Caco-2 (cell line): ENCODE measurements at regions not wholly inside any gene's neighbourhood (a gene's known extent, or its start where the extent isn't known, plus 50 kb on each side); places are given as distances from the start of the nearest gene placed in this dataset.

Experiments
- BruUV-seq: library from RNA; stranded (reverse); fragments of 400-500 nt; replicated peaks from 2 replicates; lab custom pipeline; 2021; lab: Mats Ljungman, UMichigan
- CTCF ChIA-PET: fragments of 300-600 bp; sonication (Branson Sonifier 250); formaldehyde crosslinking; loops from one replicate; lab custom pipeline; 2022; ENCODE audit warnings: antibody characterized with exemption; lab: Charles Lee
- POLR2A ChIA-PET: fragments of 300-600 bp; sonication (Branson Sonifier 250); formaldehyde crosslinking; loops from one replicate; lab custom pipeline; 2022; ENCODE audit warnings: antibody characterized with exemption; lab: Charles Lee
- DNase-seq, 2 experiments: peaks; one replicate each; pipeline versions ENCODE4 v3.0.0 to v3.0.0-alpha.2; 2020 to 2022
- H3K27me3 ChIP-seq: replicated peaks from 2 replicates; pipeline ENCODE4 v1.6.0; 2011; ENCODE audit warnings: low read length; ENCODE audit not compliant: control insufficient read depth, insufficient read depth
- H3K36me3 ChIP-seq: 2 replicates; pipeline ENCODE4 v1.5.1; 2011; ENCODE audit warnings: low read length; ENCODE audit not compliant: control insufficient read depth, insufficient read depth
- H3K4me1 ChIP-seq: fragments of 250-450 bp; sonication (Bioruptor Pico); 2 replicates; pipeline ENCODE4 v1.5.1; 2020; ENCODE audit warnings: mild to moderate bottlenecking
- H3K4me3 ChIP-seq: 2 replicates; pipeline ENCODE4 v1.5.1; 2011; ENCODE audit warnings: low read depth, mild to moderate bottlenecking, control low read depth, low read length
- H3K9me3 ChIP-seq: fragments of 250-450 bp; sonication (Bioruptor Pico); 2 replicates; pipeline ENCODE4 v1.5.1; 2020; ENCODE audit warnings: mild to moderate bottlenecking, moderate library complexity
- H3K27ac Mint-ChIP-seq: one replicate; pipeline ENCODE4 v1.8.0; 2022; ENCODE audit warnings: mixed read lengths; ENCODE audit not compliant: unreplicated experiment
- H3K27me3 Mint-ChIP-seq: one replicate; pipeline ENCODE4 v1.8.0; 2022; ENCODE audit warnings: mixed read lengths; ENCODE audit not compliant: insufficient read depth, unreplicated experiment
- H3K36me3 Mint-ChIP-seq: one replicate; pipeline ENCODE4 v1.8.0; 2022; ENCODE audit warnings: mild to moderate bottlenecking, mixed read lengths; ENCODE audit not compliant: insufficient read depth, unreplicated experiment
- H3K4me1 Mint-ChIP-seq: one replicate; pipeline ENCODE4 v1.8.0; 2022; ENCODE audit warnings: low read depth, mixed read lengths; ENCODE audit not compliant: unreplicated experiment
- H3K4me3 Mint-ChIP-seq: one replicate; pipeline ENCODE4 v1.8.0; 2022; ENCODE audit warnings: mild to moderate bottlenecking, moderate library complexity, mixed read lengths; ENCODE audit not compliant: unreplicated experiment
- H3K9me3 Mint-ChIP-seq: one replicate; pipeline ENCODE4 v1.8.0; 2022; ENCODE audit warnings: mixed read lengths; ENCODE audit not compliant: unreplicated experiment
- intact Hi-C: fragments of 100-400 bp; cut with micrococcal nuclease; formaldehyde crosslinking; loops from one replicate; pipeline ENCODE4 v1.10.0; 2022; ENCODE audit not compliant: unreplicated experiment
- TF ChIP-seq, protein P1 (sequence below), 2 experiments: fragments of 200-600 bp in 1 of 2; IDR thresholded peaks; 1 replicate in 1 of 2; 2 replicates in 1 of 2; pipeline versions ENCODE4 v1.5.1 to v1.8.0; 2011 to 2022; ENCODE audit warnings: antibody characterized with exemption in 1 of 2, control low read depth in 1 of 2, inconsistent platforms in 1 of 2, low read depth in 1 of 2, low read length in 1 of 2, mild to moderate bottlenecking in 1 of 2, moderate library complexity in 1 of 2; ENCODE audit not compliant: insufficient read depth in 1 of 2, severe bottlenecking in 1 of 2, unreplicated experiment in 1 of 2

GRCh38 chr5:120749737-120750136 lies 285.6 kb downstream of the PRR16 start:
- Mint-ChIP-seq H3K9me3 (no peaks in the 10 kb centered on the region), H3K27ac (no peak overlapping the region), H3K4me1 (no peaks in the 10 kb centered on the region), H3K27me3 (no peaks in the 10 kb centered on the region), H3K36me3 (no peaks in the 10 kb centered on the region), H3K4me3 (no peak overlapping the region)
- ChIA-PET POLR2A (no interaction called here), CTCF (no interaction called here)
- Histone ChIP-seq H3K4me1 (no peaks in the 10 kb centered on the region), H3K9me3 (no peaks in the 10 kb centered on the region), H3K36me3 (no peaks in the 10 kb centered on the region), H3K4me3 (no peak overlapping the region), H3K27me3 (no peaks in the 10 kb centered on the region)
- BruUV-seq: no TSS peak
- DNase-seq: no peak
- TF ChIP-seq, protein P1, sequence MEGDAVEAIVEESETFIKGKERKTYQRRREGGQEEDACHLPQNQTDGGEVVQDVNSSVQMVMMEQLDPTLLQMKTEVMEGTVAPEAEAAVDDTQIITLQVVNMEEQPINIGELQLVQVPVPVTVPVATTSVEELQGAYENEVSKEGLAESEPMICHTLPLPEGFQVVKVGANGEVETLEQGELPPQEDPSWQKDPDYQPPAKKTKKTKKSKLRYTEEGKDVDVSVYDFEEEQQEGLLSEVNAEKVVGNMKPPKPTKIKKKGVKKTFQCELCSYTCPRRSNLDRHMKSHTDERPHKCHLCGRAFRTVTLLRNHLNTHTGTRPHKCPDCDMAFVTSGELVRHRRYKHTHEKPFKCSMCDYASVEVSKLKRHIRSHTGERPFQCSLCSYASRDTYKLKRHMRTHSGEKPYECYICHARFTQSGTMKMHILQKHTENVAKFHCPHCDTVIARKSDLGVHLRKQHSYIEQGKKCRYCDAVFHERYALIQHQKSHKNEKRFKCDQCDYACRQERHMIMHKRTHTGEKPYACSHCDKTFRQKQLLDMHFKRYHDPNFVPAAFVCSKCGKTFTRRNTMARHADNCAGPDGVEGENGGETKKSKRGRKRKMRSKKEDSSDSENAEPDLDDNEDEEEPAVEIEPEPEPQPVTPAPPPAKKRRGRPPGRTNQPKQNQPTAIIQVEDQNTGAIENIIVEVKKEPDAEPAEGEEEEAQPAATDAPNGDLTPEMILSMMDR (IDR thresholded peaks at IDR 0.05; ENCODE audit: insufficient read depth in 1 of 2, low read depth in 1 of 2, low read length in 1 of 2, severe bottlenecking in 1 of 2, unreplicated experiment in 1 of 2): no peak
- intact Hi-C loops: no loop called here

DNA sequence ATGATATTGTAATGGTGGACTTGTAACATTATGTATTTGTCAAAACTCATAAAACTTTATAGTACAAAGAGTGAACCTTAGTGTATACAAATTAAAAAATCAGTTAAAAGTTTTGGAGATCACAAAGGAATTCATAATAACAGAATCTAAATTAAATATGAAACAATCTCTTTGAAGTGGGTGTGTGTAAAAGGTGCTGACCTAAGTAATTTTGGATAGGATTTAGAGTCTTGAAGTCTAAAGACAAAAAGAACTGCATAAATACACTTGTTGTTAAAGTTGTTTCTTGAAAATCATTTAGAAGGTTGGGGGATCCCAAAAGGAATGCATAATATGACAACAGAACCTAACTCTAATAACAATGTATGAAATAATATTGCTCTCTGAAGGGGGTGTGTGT lies 295.5 kb downstream of the PRR16 start:
- Histone ChIP-seq H3K4me3 (no peak overlapping the region), H3K4me1 (no peaks in the 10 kb centered on the region), H3K36me3 (no peaks in the 10 kb centered on the region), H3K9me3 (no peaks in the 10 kb centered on the region), H3K27me3 (no peaks in the 10 kb centered on the region)
- no peak overlapping the region for H3K27ac Mint-ChIP-seq
- BruUV-seq: no TSS peak
- no peaks in the 10 kb centered on the region for H3K36me3 Mint-ChIP-seq
- H3K4me3 Mint-ChIP-seq: no peak overlapping the region
- ChIA-PET CTCF (no interaction called here), POLR2A (no interaction called here)
- no peaks in the 10 kb centered on the region for H3K27me3 Mint-ChIP-seq
- H3K9me3 Mint-ChIP-seq: no peaks in the 10 kb centered on the region
- TF ChIP-seq, protein P1 (IDR thresholded peaks at IDR 0.05; ENCODE audit: insufficient read depth in 1 of 2, low read depth in 1 of 2, low read length in 1 of 2, severe bottlenecking in 1 of 2, unreplicated experiment in 1 of 2): no peak
- DNase-seq: no peak
- intact Hi-C loops: no loop called here
- no peaks in the 10 kb centered on the region for H3K4me1 Mint-ChIP-seq

GRCh38 chr5:120761986-120762385 lies 297.9 kb downstream of the PRR16 start:
- intact Hi-C loops: no loop called here
- TF ChIP-seq, protein P1 (IDR thresholded peaks at IDR 0.05; ENCODE audit: insufficient read depth in 1 of 2, low read depth in 1 of 2, low read length in 1 of 2, severe bottlenecking in 1 of 2, unreplicated experiment in 1 of 2): no peak
- Mint-ChIP-seq H3K9me3 (no peaks in the 10 kb centered on the region), H3K27me3 (no peaks in the 10 kb centered on the region), H3K27ac (no peak overlapping the region), H3K4me1 (no peaks in the 10 kb centered on the region), H3K36me3 (no peaks in the 10 kb centered on the region), H3K4me3 (no peak overlapping the region)
- ChIA-PET CTCF (no interaction called here), POLR2A (no interaction called here)
- Histone ChIP-seq H3K27me3 (no peaks in the 10 kb centered on the region), H3K4me3 (no peak overlapping the region), H3K4me1 (no peaks in the 10 kb centered on the region), H3K36me3 (no peaks in the 10 kb centered on the region), H3K9me3 (no peaks in the 10 kb centered on the region)
- no peak for DNase-seq
- BruUV-seq: no TSS peak
